ENCODE measurements at regions not wholly inside any gene's neighbourhood (a gene's known extent, or its start where the extent isn't known, plus 50 kb on each side); places are given as distances from the start of the nearest gene placed in this dataset.

GRCh38 chr7:16035392-16035791 lies 348.9 kb upstream of the MEOX2 start:
- Histone ChIP-seq H3K9me3 (ENCODE audit: low read length) (no peaks in the 10 kb centered on the region), H3K36me3 (ENCODE audit: insufficient read depth, low read length) (no peaks in the 10 kb centered on the region), H3K4me3 (ENCODE audit: low read depth in 1 of 2, low read length in 2 of 2) (no peak overlapping the region), H3K27me3 (ENCODE audit: control insufficient read depth in 1 of 2, insufficient read depth in 2 of 2, low read length in 2 of 2) (no peaks in the 10 kb centered on the region), H3K9ac (ENCODE audit: low read length) (no peak overlapping the region), H3K4me1 (ENCODE audit: insufficient read depth, low read length) (no peaks in the 10 kb centered on the region), H3K27ac (ENCODE audit: low read depth, low read length) (no peak overlapping the region)

GRCh38 chr7:16034866-16035265 lies 348.4 kb upstream of the MEOX2 start:
- H3K4me3 ChIP-seq (ENCODE audit: low read depth in 1 of 2, low read length in 2 of 2), result no peak overlapping the region

GRCh38 chr7:16034353-16034752 lies 347.9 kb upstream of the MEOX2 start:
- Histone ChIP-seq H3K9ac (ENCODE audit: low read length) (no peak overlapping the region), H3K4me3 (ENCODE audit: low read depth in 1 of 2, low read length in 2 of 2) (no peak overlapping the region), H3K4me1 (ENCODE audit: insufficient read depth, low read length) (no peaks in the 10 kb centered on the region), H3K27ac (ENCODE audit: low read depth, low read length) (no peak overlapping the region), H3K27me3 (ENCODE audit: control insufficient read depth in 1 of 2, insufficient read depth in 2 of 2, low read length in 2 of 2) (no peaks in the 10 kb centered on the region), H3K36me3 (ENCODE audit: insufficient read depth, low read length) (no peaks in the 10 kb centered on the region), H3K9me3 (ENCODE audit: low read length) (no peaks in the 10 kb centered on the region)

More at GRCh38 chr7:16034866-16035265, 348.4 kb upstream of the MEOX2 start:
- Histone ChIP-seq H3K9ac (ENCODE audit: low read length) (no peak overlapping the region), H3K9me3 (ENCODE audit: low read length) (no peaks in the 10 kb centered on the region), H3K27me3 (ENCODE audit: control insufficient read depth in 1 of 2, insufficient read depth in 2 of 2, low read length in 2 of 2) (no peaks in the 10 kb centered on the region), H3K36me3 (ENCODE audit: insufficient read depth, low read length) (no peaks in the 10 kb centered on the region), H3K4me1 (ENCODE audit: insufficient read depth, low read length) (no peaks in the 10 kb centered on the region), H3K27ac (ENCODE audit: low read depth, low read length) (no peak overlapping the region)

- Histone ChIP-seq H3K36me3 (ENCODE audit: insufficient read depth, low read length) (no peaks in the 10 kb centered on the region), H3K27ac (ENCODE audit: low read depth, low read length) (no peak overlapping the region), H3K9me3 (ENCODE audit: low read length) (no peaks in the 10 kb centered on the region), H3K4me3 (ENCODE audit: low read depth in 1 of 2, low read length in 2 of 2) (no peak overlapping the region), H3K27me3 (ENCODE audit: control insufficient read depth in 1 of 2, insufficient read depth in 2 of 2, low read length in 2 of 2) (no peaks in the 10 kb centered on the region), H3K9ac (ENCODE audit: low read length) (no peak overlapping the region), H3K4me1 (ENCODE audit: insufficient read depth, low read length) (peaks cover 4% of the 10 kb centered on the region)
Observed at GRCh38 chr7:16033233-16033632, 346.8 kb upstream of the MEOX2 start.

GRCh38 chr7:16028636-16029035 lies 342.2 kb upstream of the MEOX2 start:
- Histone ChIP-seq H3K9ac (ENCODE audit: low read length) (no peak overlapping the region), H3K27ac (ENCODE audit: low read depth, low read length) (no peak overlapping the region), H3K9me3 (ENCODE audit: low read length) (no peaks in the 10 kb centered on the region), H3K4me3 (ENCODE audit: low read depth in 1 of 2, low read length in 2 of 2) (no peak overlapping the region), H3K36me3 (ENCODE audit: insufficient read depth, low read length) (no peaks in the 10 kb centered on the region), H3K4me1 (ENCODE audit: insufficient read depth, low read length) (peaks cover 36% of the 10 kb centered on the region), H3K27me3 (ENCODE audit: control insufficient read depth in 1 of 2, insufficient read depth in 2 of 2, low read length in 2 of 2) (no peaks in the 10 kb centered on the region)

GRCh38 chr7:16028103-16028502 lies 341.6 kb upstream of the MEOX2 start:
- Histone ChIP-seq H3K27me3 (ENCODE audit: control insufficient read depth in 1 of 2, insufficient read depth in 2 of 2, low read length in 2 of 2) (no peaks in the 10 kb centered on the region), H3K9me3 (ENCODE audit: low read length) (no peaks in the 10 kb centered on the region), H3K4me3 (ENCODE audit: low read depth in 1 of 2, low read length in 2 of 2) (no peak overlapping the region), H3K4me1 (ENCODE audit: insufficient read depth, low read length) (peaks cover 42% of the 10 kb centered on the region), H3K27ac (ENCODE audit: low read depth, low read length) (no peak overlapping the region), H3K36me3 (ENCODE audit: insufficient read depth, low read length) (no peaks in the 10 kb centered on the region), H3K9ac (ENCODE audit: low read length) (no peak overlapping the region)

- Histone ChIP-seq H3K4me1 (ENCODE audit: insufficient read depth, low read length) (peaks cover 43% of the 10 kb centered on the region), H3K27me3 (ENCODE audit: control insufficient read depth in 1 of 2, insufficient read depth in 2 of 2, low read length in 2 of 2) (no peaks in the 10 kb centered on the region), H3K9ac (ENCODE audit: low read length) (no peak overlapping the region), H3K4me3 (ENCODE audit: low read depth in 1 of 2, low read length in 2 of 2) (no peak overlapping the region), H3K36me3 (ENCODE audit: insufficient read depth, low read length) (no peaks in the 10 kb centered on the region), H3K9me3 (ENCODE audit: low read length) (no peaks in the 10 kb centered on the region), H3K27ac (ENCODE audit: low read depth, low read length) (peak overlapping the region; percentile 23)
Observed at GRCh38 chr7:16027396-16027795, 340.9 kb upstream of the MEOX2 start.

- peaks cover 50% of the 10 kb centered on the region for H3K4me1 ChIP-seq (ENCODE audit: insufficient read depth, low read length)
- H3K27ac ChIP-seq (ENCODE audit: low read depth, low read length), result peak overlapping the region; percentile 30
- no peaks in the 10 kb centered on the region for H3K36me3 ChIP-seq (ENCODE audit: insufficient read depth, low read length)
- H3K9ac ChIP-seq (ENCODE audit: low read length), result no peak overlapping the region
- H3K9me3 ChIP-seq (ENCODE audit: low read length), result no peaks in the 10 kb centered on the region
- H3K4me3 ChIP-seq (ENCODE audit: low read depth in 1 of 2, low read length in 2 of 2), result no peak overlapping the region
- no peaks in the 10 kb centered on the region for H3K27me3 ChIP-seq (ENCODE audit: control insufficient read depth in 1 of 2, insufficient read depth in 2 of 2, low read length in 2 of 2)
Observed at GRCh38 chr7:16026253-16027020, 340.0 kb upstream of the MEOX2 start.

- peaks cover 52% of the 10 kb centered on the region for H3K4me1 ChIP-seq (ENCODE audit: insufficient read depth, low read length)
- H3K27ac ChIP-seq (ENCODE audit: low read depth, low read length), result peak overlapping the region; percentile 47
- H3K4me3 ChIP-seq (ENCODE audit: low read depth in 1 of 2, low read length in 2 of 2), result no peak overlapping the region
- H3K9me3 ChIP-seq (ENCODE audit: low read length), result no peaks in the 10 kb centered on the region
- H3K36me3 ChIP-seq (ENCODE audit: insufficient read depth, low read length), result no peaks in the 10 kb centered on the region
- no peak overlapping the region for H3K9ac ChIP-seq (ENCODE audit: low read length)
- no peaks in the 10 kb centered on the region for H3K27me3 ChIP-seq (ENCODE audit: control insufficient read depth in 1 of 2, insufficient read depth in 2 of 2, low read length in 2 of 2)
Observed at GRCh38 chr7:16025696-16026095, 339.2 kb upstream of the MEOX2 start.

- Histone ChIP-seq H3K27ac (ENCODE audit: low read depth, low read length) (no peak overlapping the region), H3K27me3 (ENCODE audit: control insufficient read depth in 1 of 2, insufficient read depth in 2 of 2, low read length in 2 of 2) (no peaks in the 10 kb centered on the region), H3K9ac (ENCODE audit: low read length) (no peak overlapping the region), H3K4me1 (ENCODE audit: insufficient read depth, low read length) (peaks cover 49% of the 10 kb centered on the region), H3K9me3 (ENCODE audit: low read length) (no peaks in the 10 kb centered on the region), H3K4me3 (ENCODE audit: low read depth in 1 of 2, low read length in 2 of 2) (no peak overlapping the region), H3K36me3 (ENCODE audit: insufficient read depth, low read length) (no peaks in the 10 kb centered on the region)
Observed at GRCh38 chr7:16023503-16023902, 337.0 kb upstream of the MEOX2 start.

GRCh38 chr7:16023046-16023445 lies 336.6 kb upstream of the MEOX2 start:
- H3K27ac ChIP-seq (ENCODE audit: low read depth, low read length), result no peak overlapping the region

GRCh38 chr7:16021851-16022250 lies 335.4 kb upstream of the MEOX2 start:
- Histone ChIP-seq H3K9ac (ENCODE audit: low read length) (no peak overlapping the region), H3K27ac (ENCODE audit: low read depth, low read length) (no peak overlapping the region), H3K4me1 (ENCODE audit: insufficient read depth, low read length) (peaks cover 37% of the 10 kb centered on the region), H3K36me3 (ENCODE audit: insufficient read depth, low read length) (no peaks in the 10 kb centered on the region), H3K9me3 (ENCODE audit: low read length) (no peaks in the 10 kb centered on the region), H3K4me3 (ENCODE audit: low read depth in 1 of 2, low read length in 2 of 2) (no peak overlapping the region), H3K27me3 (ENCODE audit: control insufficient read depth in 1 of 2, insufficient read depth in 2 of 2, low read length in 2 of 2) (no peaks in the 10 kb centered on the region)

More at GRCh38 chr7:16023046-16023445, 336.6 kb upstream of the MEOX2 start:
- Histone ChIP-seq H3K27me3 (ENCODE audit: control insufficient read depth in 1 of 2, insufficient read depth in 2 of 2, low read length in 2 of 2) (no peaks in the 10 kb centered on the region), H3K4me3 (ENCODE audit: low read depth in 1 of 2, low read length in 2 of 2) (no peak overlapping the region), H3K36me3 (ENCODE audit: insufficient read depth, low read length) (no peaks in the 10 kb centered on the region), H3K4me1 (ENCODE audit: insufficient read depth, low read length) (peaks cover 47% of the 10 kb centered on the region), H3K9me3 (ENCODE audit: low read length) (no peaks in the 10 kb centered on the region), H3K9ac (ENCODE audit: low read length) (no peak overlapping the region)
